ENCODE measurements at regions not wholly inside any gene's neighbourhood (a gene's known extent, or its start where the extent isn't known, plus 50 kb on each side); places are given as distances from the start of the nearest gene placed in this dataset.

GRCh38 chr2:80926168-80926567 lies 621.6 kb upstream of the LRRTM1 start:
- DNase-seq (no peak), ATAC-seq (no peak)
- Mint-ChIP-seq H3K36me3 (ENCODE audit: low read depth) (no peaks in the 10 kb centered on the region), H3K9me3 (ENCODE audit: insufficient read depth) (peaks cover 37% of the 10 kb centered on the region), H3K4me1 (ENCODE audit: low read depth) (no peaks in the 10 kb centered on the region), H3K27me3 (ENCODE audit: low read depth) (no peaks in the 10 kb centered on the region), H3K27ac (no peak overlapping the region), H3K4me3 (no peak overlapping the region)
- ChIA-PET CTCF (no interaction called here), POLR2A (no interaction called here)

- Mint-ChIP-seq H3K4me1 (ENCODE audit: low read depth) (no peaks in the 10 kb centered on the region), H3K27me3 (ENCODE audit: low read depth) (no peaks in the 10 kb centered on the region), H3K4me3 (no peak overlapping the region), H3K36me3 (ENCODE audit: low read depth) (no peaks in the 10 kb centered on the region), H3K27ac (no peak overlapping the region), H3K9me3 (ENCODE audit: insufficient read depth) (peaks cover 28% of the 10 kb centered on the region)
- DNase-seq (no peak), ATAC-seq (no peak)
- ChIA-PET CTCF (no interaction called here), POLR2A (no interaction called here)
Observed at GRCh38 chr2:80896576-80896975, 592.0 kb upstream of the LRRTM1 start.

- ChIA-PET CTCF (no interaction called here), POLR2A (no interaction called here)
- H3K4me3 Mint-ChIP-seq = no peak overlapping the region
Observed at GRCh38 chr2:80894486-80894885, 589.9 kb upstream of the LRRTM1 start.

GRCh38 chr2:80893711-80894110 lies 589.2 kb upstream of the LRRTM1 start:
- no peaks in the 10 kb centered on the region for H3K4me1 Mint-ChIP-seq (ENCODE audit: low read depth)
- no peaks in the 10 kb centered on the region for H3K27me3 Mint-ChIP-seq (ENCODE audit: low read depth)
- H3K4me3 Mint-ChIP-seq = no peak overlapping the region
- no peak for ATAC-seq
- H3K36me3 Mint-ChIP-seq (ENCODE audit: low read depth) = no peaks in the 10 kb centered on the region
- ChIA-PET POLR2A (no interaction called here), CTCF (no interaction called here)
- no peak for DNase-seq
- peaks cover 16% of the 10 kb centered on the region for H3K9me3 Mint-ChIP-seq (ENCODE audit: insufficient read depth)
- no peak overlapping the region for H3K27ac Mint-ChIP-seq

More at GRCh38 chr2:80894486-80894885, 589.9 kb upstream of the LRRTM1 start:
- ATAC-seq (no peak), DNase-seq (no peak)
- Mint-ChIP-seq H3K4me1 (ENCODE audit: low read depth) (no peaks in the 10 kb centered on the region), H3K9me3 (ENCODE audit: insufficient read depth) (peaks cover 22% of the 10 kb centered on the region), H3K27ac (no peak overlapping the region), H3K27me3 (ENCODE audit: low read depth) (no peaks in the 10 kb centered on the region), H3K36me3 (ENCODE audit: low read depth) (no peaks in the 10 kb centered on the region)

- no peaks in the 10 kb centered on the region for H3K4me1 Mint-ChIP-seq (ENCODE audit: low read depth)
- CTCF ChIA-PET = no interaction called here
- H3K9me3 Mint-ChIP-seq (ENCODE audit: insufficient read depth) = peaks cover 12% of the 10 kb centered on the region
- no peaks in the 10 kb centered on the region for H3K36me3 Mint-ChIP-seq (ENCODE audit: low read depth)
- POLR2A ChIA-PET = no interaction called here
- H3K27me3 Mint-ChIP-seq (ENCODE audit: low read depth) = no peaks in the 10 kb centered on the region
- no peak overlapping the region for H3K4me3 Mint-ChIP-seq
- H3K27ac Mint-ChIP-seq = no peak overlapping the region
- ATAC-seq = no peak
- DNase-seq = no peak
Observed at GRCh38 chr2:80889009-80889408, 584.5 kb upstream of the LRRTM1 start.

- no peak overlapping the region for H3K4me3 Mint-ChIP-seq
- ChIA-PET CTCF (no interaction called here), POLR2A (no interaction called here)
- no peaks in the 10 kb centered on the region for H3K36me3 Mint-ChIP-seq (ENCODE audit: low read depth)
- DNase-seq (no peak), ATAC-seq (no peak)
- no peaks in the 10 kb centered on the region for H3K4me1 Mint-ChIP-seq (ENCODE audit: low read depth)
- no peak overlapping the region for H3K27ac Mint-ChIP-seq
- H3K27me3 Mint-ChIP-seq (ENCODE audit: low read depth) = no peaks in the 10 kb centered on the region
- peaks cover 9% of the 10 kb centered on the region for H3K9me3 Mint-ChIP-seq (ENCODE audit: insufficient read depth)
Observed at GRCh38 chr2:80887841-80888378, 583.4 kb upstream of the LRRTM1 start.

GRCh38 chr2:80874374-80874773 lies 569.8 kb upstream of the LRRTM1 start:
- ChIA-PET CTCF (no interaction called here), POLR2A (no interaction called here)
- Mint-ChIP-seq H3K27me3 (ENCODE audit: low read depth) (no peaks in the 10 kb centered on the region), H3K9me3 (ENCODE audit: insufficient read depth) (peaks cover 28% of the 10 kb centered on the region), H3K27ac (no peak overlapping the region), H3K4me1 (ENCODE audit: low read depth) (no peaks in the 10 kb centered on the region), H3K36me3 (ENCODE audit: low read depth) (no peaks in the 10 kb centered on the region), H3K4me3 (no peak overlapping the region)
- ATAC-seq = no peak
- no peak for DNase-seq

- no peak overlapping the region for H3K4me3 Mint-ChIP-seq
Observed at GRCh38 chr2:80869858-80870438, 565.4 kb upstream of the LRRTM1 start.

GRCh38 chr2:80863147-80863714 lies 558.7 kb upstream of the LRRTM1 start:
- Mint-ChIP-seq H3K4me3 (no peak overlapping the region), H3K4me1 (ENCODE audit: low read depth) (no peaks in the 10 kb centered on the region), H3K36me3 (ENCODE audit: low read depth) (no peaks in the 10 kb centered on the region), H3K27ac (no peak overlapping the region), H3K9me3 (ENCODE audit: insufficient read depth) (peaks cover 24% of the 10 kb centered on the region), H3K27me3 (ENCODE audit: low read depth) (no peaks in the 10 kb centered on the region)
- CTCF ChIA-PET = no interaction called here
- DNase-seq = no peak
- no peak for ATAC-seq
- POLR2A ChIA-PET = no interaction called here

More at GRCh38 chr2:80869858-80870438, 565.4 kb upstream of the LRRTM1 start:
- Mint-ChIP-seq H3K9me3 (ENCODE audit: insufficient read depth) (peaks cover 24% of the 10 kb centered on the region), H3K27ac (no peak overlapping the region), H3K36me3 (ENCODE audit: low read depth) (no peaks in the 10 kb centered on the region), H3K4me1 (ENCODE audit: low read depth) (no peaks in the 10 kb centered on the region), H3K27me3 (ENCODE audit: low read depth) (no peaks in the 10 kb centered on the region)
- ATAC-seq (no peak), DNase-seq (no peak)
- CTCF ChIA-PET = no interaction called here
- POLR2A ChIA-PET = no interaction called here

- no peaks in the 10 kb centered on the region for H3K36me3 Mint-ChIP-seq (ENCODE audit: low read depth)
- ATAC-seq (no peak), DNase-seq (no peak)
- peaks cover 15% of the 10 kb centered on the region for H3K9me3 Mint-ChIP-seq (ENCODE audit: insufficient read depth)
- H3K4me3 Mint-ChIP-seq = no peak overlapping the region
- no peak overlapping the region for H3K27ac Mint-ChIP-seq
- ChIA-PET POLR2A (no interaction called here), CTCF (no interaction called here)
- H3K4me1 Mint-ChIP-seq (ENCODE audit: low read depth) = no peaks in the 10 kb centered on the region
- H3K27me3 Mint-ChIP-seq (ENCODE audit: low read depth) = no peaks in the 10 kb centered on the region
Observed at GRCh38 chr2:80858965-80859364, 554.4 kb upstream of the LRRTM1 start.

GRCh38 chr2:80856227-80856626 lies 551.7 kb upstream of the LRRTM1 start:
- H3K27me3 Mint-ChIP-seq (ENCODE audit: low read depth) = no peaks in the 10 kb centered on the region
- no peaks in the 10 kb centered on the region for H3K36me3 Mint-ChIP-seq (ENCODE audit: low read depth)
- no peak overlapping the region for H3K4me3 Mint-ChIP-seq
- H3K9me3 Mint-ChIP-seq (ENCODE audit: insufficient read depth) = peaks cover 10% of the 10 kb centered on the region
- POLR2A ChIA-PET = no interaction called here
- no peak overlapping the region for H3K27ac Mint-ChIP-seq
- no peaks in the 10 kb centered on the region for H3K4me1 Mint-ChIP-seq (ENCODE audit: low read depth)
- no peak for ATAC-seq
- no peak for DNase-seq
- CTCF ChIA-PET = no interaction called here

- Mint-ChIP-seq H3K4me1 (ENCODE audit: low read depth) (no peaks in the 10 kb centered on the region), H3K27me3 (ENCODE audit: low read depth) (no peaks in the 10 kb centered on the region), H3K9me3 (ENCODE audit: insufficient read depth) (peaks cover 10% of the 10 kb centered on the region), H3K27ac (no peak overlapping the region), H3K4me3 (no peak overlapping the region), H3K36me3 (ENCODE audit: low read depth) (no peaks in the 10 kb centered on the region)
- ChIA-PET CTCF (no interaction called here), POLR2A (no interaction called here)
- ATAC-seq = no peak
- no peak for DNase-seq
Observed at GRCh38 chr2:80854831-80855230, 550.3 kb upstream of the LRRTM1 start.

- Mint-ChIP-seq H3K36me3 (ENCODE audit: low read depth) (no peaks in the 10 kb centered on the region), H3K27ac (no peak overlapping the region), H3K27me3 (ENCODE audit: low read depth) (no peaks in the 10 kb centered on the region), H3K4me1 (ENCODE audit: low read depth) (no peaks in the 10 kb centered on the region), H3K4me3 (no peak overlapping the region), H3K9me3 (ENCODE audit: insufficient read depth) (peaks cover 13% of the 10 kb centered on the region)
- CTCF ChIA-PET = no interaction called here
- ATAC-seq (no peak), DNase-seq (no peak)
- POLR2A ChIA-PET = no interaction called here
Observed at GRCh38 chr2:80852808-80853139, 548.2 kb upstream of the LRRTM1 start.

All from activated CD8-positive, alpha-beta T cell treated with anti-CD3 and anti-CD28 coated beads, Interleukin-2, amount 10 ng/mL, durations not matched to agents 7 days and 5 days (primary cell).